SK-N-SH (cell line): ENCODE measurements at regions not wholly inside any gene's neighbourhood (a gene's known extent, or its start where the extent isn't known, plus 50 kb on each side); places are given as distances from the start of the nearest gene placed in this dataset.

Experiments used
- CTCF ChIP-seq: fragments of 200-600 bp; sonication (generic); IDR thresholded peaks from 2 replicates; pipeline ENCODE4 v1.6.1; 2017; ENCODE audit warnings: antibody characterized with exemption, mild to moderate bottlenecking, moderate library complexity
- ELF1 ChIP-seq: IDR thresholded peaks from 2 replicates; pipeline ENCODE4 v1.4.0; 2012
- EZH2phosphoT487 ChIP-seq: fragments of 200-600 bp; sonication (generic); IDR thresholded peaks from 2 replicates; pipeline ENCODE4 v1.6.1; 2017; ENCODE audit warnings: low read depth, mixed run types, mild to moderate bottlenecking, antibody characterized with exemption, moderate library complexity, borderline replicate concordance
- MAX ChIP-seq: IDR thresholded peaks from 2 replicates; pipeline ENCODE4 v1.4.0; 2012; ENCODE audit warnings: low read depth
- MXI1 ChIP-seq: IDR thresholded peaks from 2 replicates; pipeline ENCODE4 v1.6.1; 2012; ENCODE audit warnings: mild to moderate bottlenecking, low read depth, low read length, improper control_type of control experiment
- NFIC ChIP-seq: IDR thresholded peaks from 2 replicates; pipeline ENCODE4 v1.4.0; 2012; ENCODE audit warnings: borderline replicate concordance
- PBX3 ChIP-seq: IDR thresholded peaks from 2 replicates; pipeline ENCODE4; 2012
- USF2 ChIP-seq: fragments of 150-350 bp; IDR thresholded peaks from 2 replicates; pipeline ENCODE4 v1.6.1; 2017; ENCODE audit warnings: antibody characterized with exemption, low read length, low read depth, borderline replicate concordance

- TF ChIP-seq CTCF, result no peak
- no peak for TF ChIP-seq EZH2phosphoT487
- TF ChIP-seq NFIC, result no peak
- no peak for TF ChIP-seq USF2
- no peak for TF ChIP-seq ELF1
- no peak for TF ChIP-seq MXI1
- TF ChIP-seq PBX3, result no peak
- no peak for TF ChIP-seq MAX
These were observed 54.0 kb upstream of the C5orf58 start for GRCh38 chr5:170178814-170179213.
